ENCODE measurements at regions not wholly inside any gene's neighbourhood (a gene's known extent, or its start where the extent isn't known, plus 50 kb on each side); places are given as distances from the start of the nearest gene placed in this dataset.

DNA sequence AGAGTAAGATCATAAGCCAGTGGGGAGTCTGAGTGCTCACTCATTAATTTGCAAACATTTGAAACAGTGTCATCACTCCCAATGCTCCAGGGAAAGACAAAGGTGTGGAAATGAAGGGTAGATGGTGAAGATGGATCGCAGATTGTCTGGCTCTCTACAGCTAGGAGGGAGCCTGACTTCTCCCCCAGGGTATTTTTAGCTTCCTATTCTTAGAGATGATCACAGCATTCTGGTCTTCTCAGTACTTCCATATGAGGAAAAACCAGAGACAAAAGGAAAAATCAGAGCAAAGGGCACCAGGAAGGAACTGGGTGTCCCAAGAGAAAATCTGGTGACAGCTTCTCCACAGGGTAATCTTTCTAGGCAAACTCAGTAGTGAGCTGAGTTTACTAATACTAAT, 401.9 kb upstream of the GRIA1 start:
- no peak for TF ChIP-seq POLR2AphosphoS5 (IDR thresholded peaks at IDR 0.05; ENCODE audit: borderline replicate concordance, low read depth, low read length)
- no peak for TF ChIP-seq EZH2 (IDR thresholded peaks at IDR 0.05)
- no peak for TF ChIP-seq FOXP2 (optimal IDR thresholded peaks at IDR 0.05; ENCODE audit: control extremely low read depth, extremely low read length, insufficient read depth)

All from SK-N-MC (cell line).